Stimulated activated CD8-positive, alpha-beta memory T cell treated with anti-CD3 and anti-CD28 coated beads, Interleukin-4, amount 100 ng/mL, for 1 hour (primary cell): ENCODE measurements at regions not wholly inside any gene's neighbourhood (a gene's known extent, or its start where the extent isn't known, plus 50 kb on each side); places are given as distances from the start of the nearest gene placed in this dataset.
"Not testable (repeated sequence)": the region's sequence is repeated elsewhere in the genome, so short reads cannot be mapped to it uniquely, and the experiment has no call there.

Source experiments
- DNase-seq, 2 donors: peaks; one replicate each; pipeline ENCODE4 v3.0.0-alpha.2; 2020; ENCODE audit warnings: low read depth in 2 of 2, low spot score in 1 of 2

- DNase-seq, result no peak
Observed at GRCh38 chr6:84835340-84835739, 70.9 kb upstream of the TBX18 start.

- not testable (repeated sequence) for DNase-seq
Observed at GRCh38 chr6:84831924-84832323, 67.5 kb upstream of the TBX18 start.

- no peak for DNase-seq
Observed at GRCh38 chr6:84825461-84825860, 61.1 kb upstream of the TBX18 start.

GRCh38 chr6:84821314-84821713 is 56.9 kb upstream of the TBX18 start:
- not testable (repeated sequence) for DNase-seq

GRCh38 chr6:84816741-84817140 is 52.3 kb upstream of the TBX18 start:
- DNase-seq, result no peak

GRCh38 chr6:84815896-84816735 is 51.7 kb upstream of the TBX18 start:
- DNase-seq, result no peak
